H9 (cell line): ENCODE measurements at regions not wholly inside any gene's neighbourhood (a gene's known extent, or its start where the extent isn't known, plus 50 kb on each side); places are given as distances from the start of the nearest gene placed in this dataset.

Experiments
- DNase-seq: peaks from one replicate; pipeline ENCODE4 v3.0.0-alpha.2; 2017
- H2AFZ ChIP-seq: one replicate; pipeline ENCODE4 v1.6.1; 2013; ENCODE audit warnings: mild to moderate bottlenecking, low read length, control low read depth, moderate library complexity
- H2AK5ac ChIP-seq: 2 replicates; pipeline ENCODE4 v1.6.1; 2013; ENCODE audit warnings: low read length, control low read depth, mixed read lengths; ENCODE audit not compliant: insufficient read length
- H2BK120ac ChIP-seq: one replicate; pipeline ENCODE4 v1.6.1; 2013; ENCODE audit warnings: low read depth, mild to moderate bottlenecking, low read length, control low read depth, inconsistent platforms; ENCODE audit not compliant: poor library complexity, severe bottlenecking
- H2BK12ac ChIP-seq: 2 replicates; pipeline ENCODE4 v1.6.1; 2013; ENCODE audit warnings: low read length, control low read depth, mixed read lengths, low read depth; ENCODE audit not compliant: insufficient read length
- H2BK15ac ChIP-seq: 2 replicates; pipeline ENCODE4 v1.6.1; 2013; ENCODE audit warnings: low read depth, low read length, control low read depth
- H2BK20ac ChIP-seq: one replicate; pipeline ENCODE4 v1.6.1; 2013; ENCODE audit warnings: low read depth, mild to moderate bottlenecking, low read length, control low read depth, inconsistent platforms; ENCODE audit not compliant: poor library complexity, severe bottlenecking
- H2BK5ac ChIP-seq: 2 replicates; pipeline ENCODE4 v1.6.1; 2013; ENCODE audit warnings: low read length, control low read depth, mixed read lengths; ENCODE audit not compliant: insufficient read length
- H3K14ac ChIP-seq: 2 replicates; pipeline ENCODE4 v1.6.1; 2013; ENCODE audit warnings: low read length, control low read depth; ENCODE audit not compliant: insufficient read depth
- H3K18ac ChIP-seq: 2 replicates; pipeline ENCODE4 v1.6.1; 2013; ENCODE audit warnings: low read depth, mild to moderate bottlenecking, mixed read lengths, low read length, control low read depth; ENCODE audit not compliant: insufficient read length
- H3K23ac ChIP-seq: 2 replicates; pipeline ENCODE4 v1.6.1; 2013; ENCODE audit warnings: low read length, control low read depth, mixed read lengths, low read depth; ENCODE audit not compliant: insufficient read length
- H3K23me2 ChIP-seq: 2 replicates; pipeline ENCODE4 v1.6.1; 2013; ENCODE audit warnings: low read depth, mild to moderate bottlenecking, mixed read lengths, low read length, control low read depth; ENCODE audit not compliant: insufficient read length, poor library complexity, severe bottlenecking
- H3K27ac ChIP-seq: 2 replicates; pipeline ENCODE4 v1.5.1; 2013; ENCODE audit warnings: low read length, control low read depth, mixed read lengths, low read depth; ENCODE audit not compliant: insufficient read length
- H3K27me3 ChIP-seq: 2 replicates; pipeline ENCODE4 v1.6.1; 2013; ENCODE audit warnings: low read length, control low read depth, inconsistent platforms; ENCODE audit not compliant: insufficient read depth
- H3K4ac ChIP-seq: 2 replicates; pipeline ENCODE4 v1.6.1; 2013; ENCODE audit warnings: low read depth, mild to moderate bottlenecking, control low read depth, inconsistent platforms, low read length, moderate library complexity
- H3K4me1 ChIP-seq: 2 replicates; pipeline ENCODE4 v1.6.1; 2013; ENCODE audit warnings: low read length, control low read depth, inconsistent platforms; ENCODE audit not compliant: insufficient read depth
- H3K4me2 ChIP-seq: 2 replicates; pipeline ENCODE4 v1.6.1; 2013; ENCODE audit warnings: low read length, control low read depth, mixed read lengths; ENCODE audit not compliant: insufficient read length, insufficient read depth
- H3K56ac ChIP-seq: 2 replicates; pipeline ENCODE4 v1.6.1; 2013; ENCODE audit warnings: low read depth, mild to moderate bottlenecking, mixed read lengths, low read length, control low read depth; ENCODE audit not compliant: insufficient read length
- H3K79me1 ChIP-seq: 2 replicates; pipeline ENCODE4 v1.6.1; 2013; ENCODE audit warnings: low read depth, mild to moderate bottlenecking, moderate library complexity, low read length, control low read depth, inconsistent platforms; ENCODE audit not compliant: insufficient read depth, poor library complexity, severe bottlenecking
- H3K79me2 ChIP-seq: 2 replicates; pipeline ENCODE4 v1.6.1; 2013; ENCODE audit warnings: low read length, control low read depth, inconsistent platforms; ENCODE audit not compliant: insufficient read depth
- H3K9ac ChIP-seq: 2 replicates; pipeline ENCODE4 v1.6.1; 2013; ENCODE audit warnings: low read length, control low read depth, mixed read lengths; ENCODE audit not compliant: insufficient read length; ENCODE audit errors: extremely low read depth
- H3K9me3 ChIP-seq: one replicate; pipeline ENCODE4 v1.6.1; 2013; ENCODE audit warnings: low read depth, low read length, inconsistent platforms; ENCODE audit not compliant: control insufficient read depth
- H3T11ph ChIP-seq: one replicate; pipeline ENCODE4 v1.6.1; 2013; ENCODE audit warnings: mild to moderate bottlenecking, low read length, control low read depth, inconsistent platforms
- H4K20me1 ChIP-seq: one replicate; pipeline ENCODE4 v1.6.1; 2013; ENCODE audit not compliant: control insufficient read depth, insufficient read length, insufficient read depth
- H4K5ac ChIP-seq: 2 replicates; pipeline ENCODE4 v1.6.1; 2013; ENCODE audit warnings: low read depth, mild to moderate bottlenecking, mixed read lengths, low read length, control low read depth; ENCODE audit not compliant: insufficient read length
- H4K8ac ChIP-seq: replicated peaks from 2 replicates; pipeline ENCODE4 v1.6.1; 2013; ENCODE audit warnings: low read length, control low read depth, mixed read lengths, low read depth; ENCODE audit not compliant: insufficient read length
- H4K91ac ChIP-seq: 2 replicates; pipeline ENCODE4 v1.6.1; 2013; ENCODE audit warnings: low read depth, mild to moderate bottlenecking, moderate library complexity, mixed read lengths, low read length, control low read depth; ENCODE audit not compliant: insufficient read length
- H3K27ac Mint-ChIP-seq, 3 experiments: 2 replicates in 2 of 3; 3 replicates in 1 of 3; pipeline ENCODE4 v1.8.0; 2020 to 2021; ENCODE audit warnings: mixed read lengths in 3 of 3, mild to moderate bottlenecking in 1 of 3, moderate library complexity in 1 of 3
- H3K27me3 Mint-ChIP-seq: 2 replicates; pipeline ENCODE4 v1.8.0; 2021; ENCODE audit warnings: low read depth, mild to moderate bottlenecking, moderate library complexity, mixed read lengths
- H3K36me3 Mint-ChIP-seq, 3 experiments: 2 replicates in 2 of 3; 3 replicates in 1 of 3; pipeline ENCODE4 v1.8.0; 2020 to 2021; ENCODE audit warnings: low read depth in 3 of 3, mixed read lengths in 3 of 3; ENCODE audit not compliant: insufficient read depth in 1 of 3
- H3K4me1 Mint-ChIP-seq, 2 experiments: 2 replicates each; pipeline ENCODE4 v1.8.0; 2020; ENCODE audit warnings: mixed read lengths in 2 of 2
- H3K4me3 Mint-ChIP-seq, 2 experiments: 2 replicates in 1 of 2; 3 replicates in 1 of 2; pipeline ENCODE4 v1.8.0; 2020 to 2021; ENCODE audit warnings: mild to moderate bottlenecking in 2 of 2, mixed read lengths in 2 of 2, moderate library complexity in 1 of 2
- H3K9me3 Mint-ChIP-seq, 2 experiments: 2 replicates in 1 of 2; 3 replicates in 1 of 2; pipeline ENCODE4 v1.8.0; 2020; ENCODE audit warnings: mild to moderate bottlenecking in 2 of 2, mixed read lengths in 2 of 2, moderate library complexity in 1 of 2
- WGBS: extraction: QIAGEN DNeasy Blood & Tissue Kit; methylation state at CpG from one replicate; pipeline ENCODE4 v1.1.7; 2013; ENCODE audit warnings: missing lambda C conversion rate, low lambda C conversion rate, mixed read lengths; ENCODE audit not compliant: insufficient read length; ENCODE audit errors: extremely low coverage; 5-methylcytosine and 5-hydroxymethylcytosine counted together
- TF ChIP-seq, protein P1 (sequence below): fragments of 200-600 bp; sonication (generic); conservative IDR thresholded peaks from 3 replicates; pipeline ENCODE4 v1.8.0; 2021; ENCODE audit warnings: antibody characterized with exemption, mild to moderate bottlenecking

DNA sequence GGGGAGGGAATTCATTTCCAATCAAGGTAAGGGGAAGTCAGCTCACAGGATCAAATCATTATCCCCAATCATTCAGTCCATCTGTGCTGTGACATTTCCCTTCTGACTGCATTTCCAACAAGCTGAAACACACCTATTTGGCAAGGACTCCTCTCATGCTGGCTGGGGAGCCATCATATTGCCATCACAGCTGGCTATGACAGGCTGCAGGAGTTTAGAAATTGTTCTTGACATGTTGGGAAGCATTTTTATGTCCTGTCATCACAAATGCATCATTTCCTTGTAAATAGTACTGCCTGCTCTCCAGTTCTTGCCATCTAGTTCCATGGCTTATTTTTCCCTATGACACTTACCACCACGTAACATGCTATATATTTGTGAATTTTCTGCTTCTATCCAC lies 113.9 kb upstream of the TMEM170B start:
- Histone ChIP-seq H3K27me3 (no peaks in the 10 kb centered on the region), H2BK120ac (no peak overlapping the region), H2BK15ac (no peak overlapping the region), H3K23me2 (no peaks in the 10 kb centered on the region), H4K20me1 (no peaks in the 10 kb centered on the region), H2BK12ac (no peak overlapping the region), H3K14ac (no peak overlapping the region), H3K79me1 (no peaks in the 10 kb centered on the region), H3K18ac (no peak overlapping the region), H2AK5ac (no peak overlapping the region), H4K8ac (no peak overlapping the region), H3K4me2 (no peak overlapping the region), H3K9me3 (no peaks in the 10 kb centered on the region), H3K9ac (no peak overlapping the region), H2AFZ (no peak overlapping the region), H3K79me2 (no peaks in the 10 kb centered on the region), H4K5ac (no peak overlapping the region), H3K27ac (no peak overlapping the region), H3K23ac (no peak overlapping the region), H2BK20ac (no peak overlapping the region), H3K56ac (no peak overlapping the region), H3K4me1 (peaks cover 3% of the 10 kb centered on the region; the same call in 1 of the 2 replicates), H4K91ac (no peak overlapping the region), H2BK5ac (no peak overlapping the region), H3K4ac (no peak overlapping the region), H3T11ph (no peak overlapping the region)
- H3K36me3 Mint-ChIP-seq, result no peaks in the 10 kb centered on the region
- no CpG with 5 or more reads among the region's 1 CpG for WGBS
- no peak overlapping the region for H3K27ac Mint-ChIP-seq
- no peaks in the 10 kb centered on the region; a peak in 2 of 5 replicates for H3K9me3 Mint-ChIP-seq
- H3K27me3 Mint-ChIP-seq, result no peaks in the 10 kb centered on the region
- TF ChIP-seq, protein P1, sequence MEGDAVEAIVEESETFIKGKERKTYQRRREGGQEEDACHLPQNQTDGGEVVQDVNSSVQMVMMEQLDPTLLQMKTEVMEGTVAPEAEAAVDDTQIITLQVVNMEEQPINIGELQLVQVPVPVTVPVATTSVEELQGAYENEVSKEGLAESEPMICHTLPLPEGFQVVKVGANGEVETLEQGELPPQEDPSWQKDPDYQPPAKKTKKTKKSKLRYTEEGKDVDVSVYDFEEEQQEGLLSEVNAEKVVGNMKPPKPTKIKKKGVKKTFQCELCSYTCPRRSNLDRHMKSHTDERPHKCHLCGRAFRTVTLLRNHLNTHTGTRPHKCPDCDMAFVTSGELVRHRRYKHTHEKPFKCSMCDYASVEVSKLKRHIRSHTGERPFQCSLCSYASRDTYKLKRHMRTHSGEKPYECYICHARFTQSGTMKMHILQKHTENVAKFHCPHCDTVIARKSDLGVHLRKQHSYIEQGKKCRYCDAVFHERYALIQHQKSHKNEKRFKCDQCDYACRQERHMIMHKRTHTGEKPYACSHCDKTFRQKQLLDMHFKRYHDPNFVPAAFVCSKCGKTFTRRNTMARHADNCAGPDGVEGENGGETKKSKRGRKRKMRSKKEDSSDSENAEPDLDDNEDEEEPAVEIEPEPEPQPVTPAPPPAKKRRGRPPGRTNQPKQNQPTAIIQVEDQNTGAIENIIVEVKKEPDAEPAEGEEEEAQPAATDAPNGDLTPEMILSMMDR, result no peak
- H3K4me3 Mint-ChIP-seq, result no peak overlapping the region
- H3K4me1 Mint-ChIP-seq, result peaks cover 29 to 30% of the 10 kb centered on the region in 2 experiments
- no peak for DNase-seq
